WTC11 (cell line): ENCODE measurements at regions not wholly inside any gene's neighbourhood (a gene's known extent, or its start where the extent isn't known, plus 50 kb on each side); places are given as distances from the start of the nearest gene placed in this dataset.
"Not testable (repeated sequence)": the region's sequence is repeated elsewhere in the genome, so short reads cannot be mapped to it uniquely, and the experiment has no call there.

ENCODE experiments used
- ATAC-seq: fragments of 200-7000 bp; cut with Tn5 transposase; 2 replicates; pipeline ENCODE4 v1.10.0; 2021; ENCODE audit warnings: mild to moderate bottlenecking, moderate library complexity
- CTCF ChIA-PET: fragments of 300-600 bp; sonication (Branson Sonifier 250); formaldehyde crosslinking; loops from one replicate; lab custom pipeline; 2021; ENCODE audit warnings: antibody characterized with exemption; lab: Charles Lee
- POLR2A ChIA-PET: fragments of 350-600 bp; sonication (Branson Sonifier 250); formaldehyde crosslinking; loops from one replicate; lab custom pipeline; 2021; ENCODE audit warnings: antibody characterized with exemption; lab: Charles Lee
- DNase-seq: peaks from one replicate; pipeline ENCODE4 v3.0.0; 2021; ENCODE audit warnings: low spot score
- H3K27ac Mint-ChIP-seq: 2 replicates; pipeline ENCODE4 v1.8.0; 2021; ENCODE audit warnings: mixed read lengths
- H3K27me3 Mint-ChIP-seq: 2 replicates; pipeline ENCODE4 v1.8.0; 2021; ENCODE audit warnings: low read depth, mild to moderate bottlenecking, moderate library complexity, mixed read lengths
- H3K36me3 Mint-ChIP-seq: 2 replicates; pipeline ENCODE4 v1.8.0; 2021; ENCODE audit warnings: mixed read lengths
- H3K4me1 Mint-ChIP-seq: 2 replicates; pipeline ENCODE4 v1.8.0; 2022; ENCODE audit warnings: mixed read lengths
- H3K4me3 Mint-ChIP-seq: 2 replicates; pipeline ENCODE4 v1.8.0; 2021; ENCODE audit warnings: mild to moderate bottlenecking, moderate library complexity, mixed read lengths
- H3K9me3 Mint-ChIP-seq: 2 replicates; pipeline ENCODE4 v1.8.0; 2021; ENCODE audit warnings: mixed read lengths
- ATF1 ChIP-seq: sonication (generic); formaldehyde crosslinking; IDR thresholded peaks from 2 replicates; pipeline ENCODE4 v1.8.1; 2023; ENCODE audit warnings: mild to moderate bottlenecking, moderate library complexity, missing genetic modification reagents
- ATF2 ChIP-seq: sonication (generic); formaldehyde crosslinking; IDR thresholded peaks from 2 replicates; pipeline ENCODE4 v1.8.1; 2022; ENCODE audit warnings: low read depth, missing genetic modification reagents, borderline replicate concordance
- ELF4 ChIP-seq: sonication (generic); formaldehyde crosslinking; IDR thresholded peaks from 2 replicates; pipeline ENCODE4 v1.8.1; 2022; ENCODE audit warnings: low read depth, mild to moderate bottlenecking, moderate library complexity, missing genetic modification reagents
- FOXK1 ChIP-seq: sonication (generic); formaldehyde crosslinking; IDR thresholded peaks from 2 replicates; pipeline ENCODE4 v1.8.0; 2022; ENCODE audit warnings: mild to moderate bottlenecking, moderate library complexity, missing genetic modification reagents
- JAZF1 ChIP-seq: fragments of 250-450 bp; sonication (Bioruptor Pico); IDR thresholded peaks from 2 replicates; pipeline ENCODE4 v1.9.0; 2021; ENCODE audit warnings: moderate library complexity, mild to moderate bottlenecking, inconsistent platforms
- MXD4 ChIP-seq: fragments of 250-450 bp; sonication (Bioruptor Pico); IDR thresholded peaks from 2 replicates; pipeline ENCODE4 v1.8.0; 2021; ENCODE audit warnings: mild to moderate bottlenecking, moderate library complexity, borderline replicate concordance
- NFE2L1 ChIP-seq: sonication (generic); formaldehyde crosslinking; IDR thresholded peaks from 2 replicates; pipeline ENCODE4 v1.8.1; 2023; ENCODE audit warnings: missing genetic modification reagents
- NR2C2 ChIP-seq: sonication (generic); formaldehyde crosslinking; IDR thresholded peaks from 2 replicates; pipeline ENCODE4 v1.8.0; 2022; ENCODE audit warnings: mild to moderate bottlenecking, missing genetic modification reagents
- RORB ChIP-seq: fragments of 250-450 bp; sonication (Bioruptor Pico); IDR thresholded peaks from 2 replicates; pipeline ENCODE4 v1.9.0; 2021; ENCODE audit warnings: mild to moderate bottlenecking
- TEAD1 ChIP-seq: sonication (generic); formaldehyde crosslinking; IDR thresholded peaks from 2 replicates; pipeline ENCODE4 v1.8.0; 2022; ENCODE audit warnings: mild to moderate bottlenecking, missing genetic modification reagents
- ZBTB43 ChIP-seq: sonication (generic); formaldehyde crosslinking; IDR thresholded peaks from 2 replicates; pipeline ENCODE4 v1.8.1; 2023; ENCODE audit warnings: mild to moderate bottlenecking, missing genetic modification reagents
- ZNF219 ChIP-seq: sonication (generic); formaldehyde crosslinking; IDR thresholded peaks from 2 replicates; pipeline ENCODE4 v1.8.0; 2023; ENCODE audit warnings: missing genetic modification reagents, mild to moderate bottlenecking, borderline replicate concordance
- ZNF396 ChIP-seq: fragments of 250-450 bp; sonication (Bioruptor Pico); IDR thresholded peaks from 2 replicates; pipeline ENCODE4 v1.8.0; 2021; ENCODE audit warnings: mild to moderate bottlenecking, moderate library complexity, borderline replicate concordance
- ZNF671 ChIP-seq: fragments of 250-450 bp; sonication (Bioruptor Pico); IDR thresholded peaks from 2 replicates; pipeline ENCODE4 v1.8.0; 2021; ENCODE audit warnings: mild to moderate bottlenecking
- TF ChIP-seq, protein P1 (sequence below): sonication (generic); formaldehyde crosslinking; IDR thresholded peaks from 2 replicates; pipeline ENCODE4 v1.8.1; 2022; ENCODE audit warnings: mild to moderate bottlenecking, moderate library complexity, missing genetic modification reagents
- TF ChIP-seq, protein P2 (sequence below): sonication (generic); formaldehyde crosslinking; IDR thresholded peaks from 2 replicates; pipeline ENCODE4 v1.8.1; 2022; ENCODE audit warnings: missing genetic modification reagents, borderline replicate concordance
- TF ChIP-seq, protein P3 (sequence below): sonication (generic); formaldehyde crosslinking; IDR thresholded peaks from 2 replicates; pipeline ENCODE4 v1.8.0; 2022; ENCODE audit warnings: mild to moderate bottlenecking, missing genetic modification reagents
- TF ChIP-seq, protein P4 (sequence below): fragments of 250-450 bp; sonication (Bioruptor Pico); IDR thresholded peaks from 2 replicates; pipeline ENCODE4 v1.8.0; 2021; ENCODE audit warnings: mild to moderate bottlenecking

DNA sequence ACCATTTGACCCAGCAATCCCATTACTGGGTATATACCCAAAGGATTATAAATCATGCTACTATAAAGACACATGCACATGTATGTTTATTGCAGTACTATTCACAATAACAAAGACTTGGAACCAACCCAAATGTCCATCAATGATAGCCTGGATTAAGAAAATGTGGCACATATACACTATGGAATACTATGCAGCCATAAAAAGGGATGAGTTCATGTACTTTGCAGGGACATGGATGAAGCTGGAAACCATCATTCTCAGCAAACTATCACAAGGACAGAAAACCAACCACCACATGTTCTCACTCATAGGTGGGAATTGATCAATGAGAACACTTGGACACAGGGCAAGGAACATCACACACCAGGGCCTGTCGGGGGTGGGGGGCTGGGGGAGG lies 171.7 kb upstream of the POGK start:
- H3K27me3 Mint-ChIP-seq, H3K4me1 Mint-ChIP-seq, POLR2A ChIA-PET, DNase-seq, H3K36me3 Mint-ChIP-seq, CTCF ChIA-PET, ATAC-seq, H3K27ac Mint-ChIP-seq, H3K4me3 Mint-ChIP-seq, H3K9me3 Mint-ChIP-seq: not testable (repeated sequence)

GRCh38 chr1:166671627-166672026 lies 167.6 kb upstream of the POGK start:
- H3K27ac Mint-ChIP-seq: no peak overlapping the region
- H3K9me3 Mint-ChIP-seq: no peaks in the 10 kb centered on the region; the same call in 1 of the 2 replicates
- TF ChIP-seq, protein P1, sequence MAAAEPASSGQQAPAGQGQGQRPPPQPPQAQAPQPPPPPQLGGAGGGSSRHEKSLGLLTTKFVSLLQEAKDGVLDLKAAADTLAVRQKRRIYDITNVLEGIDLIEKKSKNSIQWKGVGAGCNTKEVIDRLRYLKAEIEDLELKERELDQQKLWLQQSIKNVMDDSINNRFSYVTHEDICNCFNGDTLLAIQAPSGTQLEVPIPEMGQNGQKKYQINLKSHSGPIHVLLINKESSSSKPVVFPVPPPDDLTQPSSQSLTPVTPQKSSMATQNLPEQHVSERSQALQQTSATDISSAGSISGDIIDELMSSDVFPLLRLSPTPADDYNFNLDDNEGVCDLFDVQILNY: no peak
- no peak for TF ChIP-seq ZBTB43 (CRISPR knock-in tag)
- TF ChIP-seq, protein P2, sequence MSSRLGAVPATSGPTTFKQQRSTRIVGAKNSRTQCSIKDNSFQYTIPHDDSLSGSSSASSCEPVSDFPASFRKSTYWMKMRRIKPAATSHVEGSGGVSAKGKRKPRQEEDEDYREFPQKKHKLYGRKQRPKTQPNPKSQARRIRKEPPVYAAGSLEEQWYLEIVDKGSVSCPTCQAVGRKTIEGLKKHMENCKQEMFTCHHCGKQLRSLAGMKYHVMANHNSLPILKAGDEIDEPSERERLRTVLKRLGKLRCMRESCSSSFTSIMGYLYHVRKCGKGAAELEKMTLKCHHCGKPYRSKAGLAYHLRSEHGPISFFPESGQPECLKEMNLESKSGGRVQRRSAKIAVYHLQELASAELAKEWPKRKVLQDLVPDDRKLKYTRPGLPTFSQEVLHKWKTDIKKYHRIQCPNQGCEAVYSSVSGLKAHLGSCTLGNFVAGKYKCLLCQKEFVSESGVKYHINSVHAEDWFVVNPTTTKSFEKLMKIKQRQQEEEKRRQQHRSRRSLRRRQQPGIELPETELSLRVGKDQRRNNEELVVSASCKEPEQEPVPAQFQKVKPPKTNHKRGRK (CRISPR knock-in tag): no peak
- TF ChIP-seq ATF2 (CRISPR knock-in tag): no peak
- TF ChIP-seq ELF4 (CRISPR knock-in tag): no peak
- TF ChIP-seq NR2C2 (CRISPR knock-in tag): no peak
- TF ChIP-seq FOXK1: no peak
- DNase-seq (no peak), ATAC-seq (no peak)
- no peaks in the 10 kb centered on the region for H3K36me3 Mint-ChIP-seq
- CTCF ChIA-PET: no interaction called here
- H3K4me1 Mint-ChIP-seq: no peaks in the 10 kb centered on the region
- POLR2A ChIA-PET: no interaction called here
- no peaks in the 10 kb centered on the region for H3K27me3 Mint-ChIP-seq
- no peak overlapping the region for H3K4me3 Mint-ChIP-seq

GRCh38 chr1:166673722-166674121 lies 165.6 kb upstream of the POGK start:
- Mint-ChIP-seq H3K9me3 (no peaks in the 10 kb centered on the region), H3K4me3 (no peak overlapping the region), H3K36me3 (no peaks in the 10 kb centered on the region), H3K27ac (no peak overlapping the region), H3K4me1 (no peaks in the 10 kb centered on the region), H3K27me3 (no peaks in the 10 kb centered on the region)
- TF ChIP-seq MXD4 (CRISPR knock-in tag): no peak
- no peak for TF ChIP-seq NR2C2 (CRISPR knock-in tag)
- TF ChIP-seq, protein P3, sequence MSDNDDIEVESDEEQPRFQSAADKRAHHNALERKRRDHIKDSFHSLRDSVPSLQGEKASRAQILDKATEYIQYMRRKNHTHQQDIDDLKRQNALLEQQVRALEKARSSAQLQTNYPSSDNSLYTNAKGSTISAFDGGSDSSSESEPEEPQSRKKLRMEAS (CRISPR knock-in tag): no peak
- TF ChIP-seq NFE2L1: no peak
- no peak for TF ChIP-seq ZNF671 (CRISPR knock-in tag)
- CTCF ChIA-PET: no interaction called here
- ATAC-seq (no peak), DNase-seq (no peak)
- POLR2A ChIA-PET: no interaction called here

DNA sequence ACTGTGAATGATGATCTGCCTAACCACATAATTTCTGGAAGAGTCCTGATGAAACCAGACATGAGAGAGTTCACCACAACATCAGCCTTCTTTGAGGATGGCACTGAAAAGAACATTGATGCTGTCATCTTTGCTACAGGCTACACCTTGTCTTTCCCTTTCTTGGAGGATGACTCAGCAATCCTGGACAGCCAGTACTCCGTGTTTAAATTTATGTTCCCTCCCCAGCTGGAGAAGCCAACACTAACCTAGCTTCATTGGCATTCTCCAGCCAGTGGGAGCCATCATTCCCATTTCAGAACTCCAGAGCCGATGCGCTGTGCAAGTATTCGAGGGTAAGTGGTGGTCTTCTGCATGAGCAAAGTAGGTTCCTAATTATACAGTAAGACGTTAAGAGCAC lies 164.1 kb upstream of the POGK start:
- ChIA-PET CTCF (no interaction called here), POLR2A (no interaction called here)
- TF ChIP-seq ATF1 (CRISPR knock-in tag) (no peak), TEAD1 (CRISPR knock-in tag) (no peak), ZNF396 (CRISPR knock-in tag) (no peak), RORB (no peak), ZNF219 (CRISPR knock-in tag) (no peak), JAZF1 (CRISPR knock-in tag) (no peak), FOXK1 (no peak)
- TF ChIP-seq, protein P4, sequence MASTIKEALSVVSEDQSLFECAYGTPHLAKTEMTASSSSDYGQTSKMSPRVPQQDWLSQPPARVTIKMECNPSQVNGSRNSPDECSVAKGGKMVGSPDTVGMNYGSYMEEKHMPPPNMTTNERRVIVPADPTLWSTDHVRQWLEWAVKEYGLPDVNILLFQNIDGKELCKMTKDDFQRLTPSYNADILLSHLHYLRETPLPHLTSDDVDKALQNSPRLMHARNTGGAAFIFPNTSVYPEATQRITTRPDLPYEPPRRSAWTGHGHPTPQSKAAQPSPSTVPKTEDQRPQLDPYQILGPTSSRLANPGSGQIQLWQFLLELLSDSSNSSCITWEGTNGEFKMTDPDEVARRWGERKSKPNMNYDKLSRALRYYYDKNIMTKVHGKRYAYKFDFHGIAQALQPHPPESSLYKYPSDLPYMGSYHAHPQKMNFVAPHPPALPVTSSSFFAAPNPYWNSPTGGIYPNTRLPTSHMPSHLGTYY (CRISPR knock-in tag): no peak
- no peak for DNase-seq
- Mint-ChIP-seq H3K9me3 (no peaks in the 10 kb centered on the region), H3K4me3 (no peak overlapping the region), H3K4me1 (no peaks in the 10 kb centered on the region), H3K27ac (no peak overlapping the region), H3K27me3 (no peaks in the 10 kb centered on the region), H3K36me3 (no peaks in the 10 kb centered on the region)
- ATAC-seq: no peak
